Parathyroid adenoma (tissue), 2 donors: ENCODE measurements at regions not wholly inside any gene's neighbourhood (a gene's known extent, or its start where the extent isn't known, plus 50 kb on each side); places are given as distances from the start of the nearest gene placed in this dataset.

Experiments
- H2AFZ ChIP-seq: fragments of 300-600 bp; sonication (generic); one replicate; pipeline ENCODE4 v1.7.0; 2017; ENCODE audit warnings: antibody characterized with exemption, mild to moderate bottlenecking
- H3K27ac ChIP-seq: fragments of 300-600 bp; sonication (generic); one replicate; pipeline ENCODE4 v1.7.0; 2017
- H3K27me3 ChIP-seq: fragments of 300-600 bp; sonication (generic); one replicate; pipeline ENCODE4 v1.7.0; 2017; ENCODE audit warnings: low read length; ENCODE audit not compliant: control insufficient read depth, insufficient read depth
- H3K36me3 ChIP-seq: fragments of 300-600 bp; sonication (generic); one replicate; pipeline ENCODE4 v1.7.0; 2017; ENCODE audit warnings: low read length; ENCODE audit not compliant: control insufficient read depth, insufficient read depth
- H3K4me1 ChIP-seq: fragments of 300-600 bp; sonication (generic); one replicate; pipeline ENCODE4 v1.7.0; 2017; ENCODE audit warnings: control low read depth
- H3K4me2 ChIP-seq: fragments of 300-600 bp; sonication (generic); one replicate; pipeline ENCODE4 v1.7.0; 2017; ENCODE audit warnings: low read length
- H3K4me3 ChIP-seq: fragments of 300-600 bp; sonication (generic); one replicate; pipeline ENCODE4 v1.7.0; 2017; ENCODE audit warnings: low read depth, low read length
- H3K79me2 ChIP-seq: fragments of 300-600 bp; sonication (generic); one replicate; pipeline ENCODE4 v1.7.0; 2017; ENCODE audit warnings: control low read depth
- H3K9ac ChIP-seq: fragments of 300-600 bp; sonication (generic); one replicate; pipeline ENCODE4 v1.7.0; 2017; ENCODE audit warnings: mild to moderate bottlenecking
- H3K9me3 ChIP-seq: fragments of 300-600 bp; sonication (generic); one replicate; pipeline ENCODE4 v1.7.0; 2017; ENCODE audit warnings: low read length; ENCODE audit not compliant: control insufficient read depth
- CTCF ChIP-seq: fragments of 300-600 bp; sonication (generic); IDR thresholded peaks from one replicate; pipeline ENCODE4 v1.7.0; 2017; ENCODE audit warnings: antibody characterized with exemption, mild to moderate bottlenecking
- donor health status: primary hyperparathyroidism.

DNA sequence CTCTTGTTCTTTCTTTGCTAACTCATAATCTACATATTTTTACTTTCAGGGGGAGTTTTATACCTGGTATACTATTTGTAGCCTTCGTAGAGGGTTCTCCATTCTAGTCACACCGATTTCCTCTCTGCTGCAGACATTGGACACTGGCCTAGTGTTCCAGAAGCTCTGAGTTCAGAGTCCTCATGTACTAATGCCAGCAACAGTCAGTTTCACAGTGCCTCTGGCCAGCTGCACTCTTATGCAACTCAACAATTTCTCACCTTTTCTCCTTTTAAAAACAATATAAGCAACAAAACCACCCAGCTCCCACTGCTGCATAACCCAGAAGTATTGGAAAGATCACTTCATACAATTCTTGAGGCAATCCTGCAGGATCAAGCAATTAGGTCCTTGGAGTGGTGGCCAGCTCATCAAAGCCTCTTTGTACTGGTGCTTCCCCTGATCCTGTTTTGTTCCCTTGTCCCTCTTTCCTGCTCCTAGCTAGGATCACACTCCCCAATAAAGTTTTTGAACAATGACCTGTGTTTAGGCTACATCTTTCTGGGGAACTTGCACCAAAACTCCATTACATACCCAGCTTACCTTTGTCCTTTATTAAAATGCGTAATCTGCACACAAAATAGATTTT, 98.1 kb upstream of the TUT7 start:
- Histone ChIP-seq H3K9me3 (no peaks in the 10 kb centered on the region), H3K4me1 (no peaks in the 10 kb centered on the region), H3K27me3 (no peaks in the 10 kb centered on the region), H3K4me3 (no peak overlapping the region), H3K27ac (no peak overlapping the region), H3K4me2 (no peak overlapping the region), H3K79me2 (no peaks in the 10 kb centered on the region), H3K9ac (no peak overlapping the region), H3K36me3 (no peaks in the 10 kb centered on the region), H2AFZ (no peak overlapping the region)
- TF ChIP-seq CTCF: no peak

DNA sequence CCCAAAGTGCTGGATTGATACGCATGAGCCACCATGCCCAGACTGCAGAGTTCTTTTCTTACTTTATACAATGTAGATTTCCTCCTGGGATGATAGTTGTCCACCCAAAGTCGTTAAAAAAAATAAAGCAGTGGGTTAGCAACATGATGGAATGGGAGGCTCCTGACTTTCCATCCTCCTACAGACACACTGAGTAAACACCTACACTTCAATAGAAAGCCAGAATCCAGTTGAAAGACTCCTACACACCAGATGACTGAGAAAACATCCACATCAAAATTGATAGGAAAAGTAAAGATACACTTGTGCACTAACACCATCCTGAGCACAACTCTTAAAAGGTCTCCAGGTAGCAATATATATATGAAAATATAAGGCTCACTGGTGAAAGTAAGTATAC, 95.0 kb upstream of the TUT7 start:
- H3K4me3 ChIP-seq: no peak overlapping the region
- no peak overlapping the region for H3K27ac ChIP-seq
- H3K9me3 ChIP-seq: no peaks in the 10 kb centered on the region
- H3K79me2 ChIP-seq: no peaks in the 10 kb centered on the region
- no peak overlapping the region for H3K9ac ChIP-seq
- no peaks in the 10 kb centered on the region for H3K27me3 ChIP-seq
- H2AFZ ChIP-seq: no peak overlapping the region
- H3K4me2 ChIP-seq: no peak overlapping the region
- H3K4me1 ChIP-seq: no peaks in the 10 kb centered on the region
- no peaks in the 10 kb centered on the region for H3K36me3 ChIP-seq
- TF ChIP-seq CTCF: no peak

DNA sequence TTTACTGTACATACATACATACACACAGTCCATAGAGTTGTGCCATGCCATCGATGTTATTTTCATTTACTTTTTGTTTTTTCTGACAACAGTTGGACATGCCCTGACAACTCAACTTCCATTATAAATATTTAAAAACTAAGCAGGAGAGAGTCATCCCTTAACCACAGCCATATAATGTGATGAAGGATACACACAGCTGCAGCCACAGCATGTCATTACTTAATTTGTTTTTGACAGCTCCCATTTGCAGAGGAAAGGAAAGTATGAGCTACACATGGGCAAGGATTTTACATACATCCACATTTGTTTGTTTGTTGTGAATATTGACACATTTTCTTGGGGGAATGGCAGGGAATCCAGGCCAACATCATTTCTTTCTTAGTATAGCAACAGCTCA, 91.5 kb upstream of the TUT7 start:
- no peaks in the 10 kb centered on the region for H3K27me3 ChIP-seq
- TF ChIP-seq CTCF: no peak
- H2AFZ ChIP-seq: no peak overlapping the region
- no peaks in the 10 kb centered on the region for H3K36me3 ChIP-seq
- H3K27ac ChIP-seq: no peak overlapping the region
- H3K9ac ChIP-seq: no peak overlapping the region
- no peaks in the 10 kb centered on the region for H3K9me3 ChIP-seq
- H3K4me1 ChIP-seq: no peaks in the 10 kb centered on the region
- no peak overlapping the region for H3K4me2 ChIP-seq
- H3K4me3 ChIP-seq: no peak overlapping the region
- H3K79me2 ChIP-seq: no peaks in the 10 kb centered on the region

GRCh38 chr9:86443992-86444391, 89.8 kb upstream of the TUT7 start:
- H3K9me3 ChIP-seq: no peaks in the 10 kb centered on the region
- H3K4me3 ChIP-seq: no peak overlapping the region
- no peak for TF ChIP-seq CTCF
- no peak overlapping the region for H3K27ac ChIP-seq
- no peaks in the 10 kb centered on the region for H3K4me1 ChIP-seq
- H3K79me2 ChIP-seq: no peaks in the 10 kb centered on the region
- H3K27me3 ChIP-seq: no peaks in the 10 kb centered on the region
- no peak overlapping the region for H2AFZ ChIP-seq
- H3K9ac ChIP-seq: no peak overlapping the region
- no peaks in the 10 kb centered on the region for H3K36me3 ChIP-seq
- H3K4me2 ChIP-seq: no peak overlapping the region

DNA sequence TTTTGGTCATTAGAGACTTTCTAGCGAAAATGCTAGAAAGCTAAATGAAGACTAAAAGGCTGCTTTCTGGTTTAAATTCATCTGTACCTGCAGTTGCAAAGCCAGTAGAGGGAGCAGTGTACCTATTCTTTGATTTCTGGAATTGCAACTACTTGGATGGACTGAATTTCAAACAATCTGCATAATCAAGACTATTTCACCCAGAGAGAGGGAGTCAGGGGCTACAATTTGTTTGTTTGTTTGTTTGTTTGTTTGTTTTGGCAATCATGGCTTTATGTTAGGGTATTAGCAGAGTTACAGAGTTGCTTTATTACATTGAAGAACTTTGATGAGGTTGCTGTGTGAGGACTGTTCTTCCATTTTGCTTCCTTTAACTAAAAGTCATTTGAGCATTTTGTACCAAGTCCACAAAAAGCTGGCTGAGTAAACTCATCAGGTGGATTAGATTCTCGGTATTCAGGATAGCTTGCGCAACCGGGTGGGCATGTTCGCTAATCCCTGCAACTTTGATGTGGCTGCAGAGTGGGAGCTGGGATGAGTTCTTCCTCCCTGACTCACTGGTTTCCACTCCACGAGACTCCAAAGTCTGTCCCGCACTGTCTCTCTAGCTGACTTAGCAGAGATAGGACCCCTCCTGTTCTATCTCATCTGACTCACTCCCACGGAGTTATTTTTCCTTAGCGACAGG, 80.0 kb upstream of the TUT7 start:
- Histone ChIP-seq H3K4me3 (no peak overlapping the region), H3K4me2 (no peak overlapping the region), H3K9me3 (no peaks in the 10 kb centered on the region), H3K27ac (no peak overlapping the region), H3K36me3 (no peaks in the 10 kb centered on the region), H3K4me1 (no peaks in the 10 kb centered on the region), H3K79me2 (no peaks in the 10 kb centered on the region), H3K9ac (no peak overlapping the region), H2AFZ (no peak overlapping the region), H3K27me3 (no peaks in the 10 kb centered on the region)
- peak; percentile 51 for TF ChIP-seq CTCF
